ENCODE measurements at regions not wholly inside any gene's neighbourhood (a gene's known extent, or its start where the extent isn't known, plus 50 kb on each side); places are given as distances from the start of the nearest gene placed in this dataset.
"Not testable (repeated sequence)": the region's sequence is repeated elsewhere in the genome, so short reads cannot be mapped to it uniquely, and the experiment has no call there.

- no peak for DNase-seq
These were observed 664.0 kb downstream of the XPNPEP1 start for GRCh38 chr10:109259293-109259692.

DNA sequence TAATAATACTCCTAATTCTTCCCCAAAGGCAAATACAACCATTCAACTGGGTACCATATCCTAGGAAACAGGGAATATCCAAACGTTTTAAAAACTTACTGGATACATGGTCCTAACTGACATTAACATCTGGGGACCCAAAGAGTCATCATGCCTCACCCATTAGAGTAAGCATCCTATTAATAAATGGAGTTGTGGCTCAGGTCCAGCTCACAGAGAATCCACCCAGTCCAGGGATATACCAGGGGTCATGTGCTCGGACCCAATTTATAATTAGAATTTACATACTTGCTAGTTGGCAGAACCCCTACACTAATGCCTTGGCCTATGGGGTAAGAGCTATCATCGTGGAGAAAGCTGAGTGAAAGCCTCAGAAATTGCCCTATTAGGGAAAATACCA lies 670.0 kb downstream of the XPNPEP1 start:
- DNase-seq: no peak

DNA sequence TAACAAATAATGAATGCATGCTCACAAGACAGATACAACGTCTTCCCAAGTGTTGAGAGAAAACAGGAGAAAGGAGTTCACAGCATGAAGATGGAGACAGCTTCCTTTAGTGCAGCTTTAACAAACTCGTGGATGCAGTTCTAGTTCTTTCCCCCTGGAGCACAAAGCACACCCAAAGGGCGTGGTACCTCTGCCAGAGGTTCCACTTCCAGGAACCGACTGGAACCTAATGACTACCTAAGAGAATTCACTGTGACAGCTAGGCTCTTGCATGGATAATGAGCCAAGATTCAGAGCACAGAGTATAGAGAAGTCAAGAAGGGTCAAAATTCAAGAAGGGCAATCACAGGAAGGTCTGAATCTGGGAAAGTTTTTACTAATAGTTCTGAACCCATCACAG lies 673.2 kb downstream of the XPNPEP1 start:
- no peak for DNase-seq

DNA sequence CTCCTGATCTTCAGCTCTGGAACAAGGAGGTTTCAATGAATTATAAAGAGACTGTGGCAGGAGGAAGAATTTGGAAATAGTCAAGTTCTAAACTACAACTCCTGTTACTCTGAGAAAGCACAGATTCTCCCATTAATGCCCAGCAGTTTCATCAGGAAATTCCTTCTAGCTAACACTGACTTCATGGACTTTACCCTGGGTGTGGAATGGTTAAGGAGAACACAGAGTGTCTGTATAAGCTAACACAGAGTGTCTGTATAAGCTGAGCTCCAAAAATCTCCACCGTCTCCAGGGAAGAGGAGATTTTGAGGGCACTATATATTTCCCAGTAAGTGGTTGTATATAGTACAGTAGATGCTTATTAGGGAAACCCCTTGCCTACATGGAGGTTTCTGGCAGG lies 675.5 kb downstream of the XPNPEP1 start:
- no peak for DNase-seq

DNA sequence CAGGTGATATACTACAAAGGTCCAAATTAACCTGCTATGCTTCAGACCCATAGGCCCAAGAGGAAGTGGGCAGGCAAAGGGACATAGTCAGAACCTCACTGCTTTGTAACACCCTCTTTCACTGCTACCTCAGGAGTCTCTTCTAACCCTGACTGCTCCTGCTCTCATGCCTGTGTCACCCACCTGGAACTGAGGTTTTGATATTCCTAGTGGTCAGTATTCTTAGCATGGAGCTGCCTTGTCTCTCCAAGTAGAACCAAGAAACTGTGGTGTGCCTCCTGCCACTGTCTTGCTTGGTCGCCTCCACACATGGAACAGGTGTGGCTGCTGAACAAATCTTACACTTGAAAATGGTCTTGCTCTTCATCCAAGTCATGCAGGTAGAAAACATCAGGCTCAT lies 677.5 kb downstream of the XPNPEP1 start:
- no peak for DNase-seq

DNA sequence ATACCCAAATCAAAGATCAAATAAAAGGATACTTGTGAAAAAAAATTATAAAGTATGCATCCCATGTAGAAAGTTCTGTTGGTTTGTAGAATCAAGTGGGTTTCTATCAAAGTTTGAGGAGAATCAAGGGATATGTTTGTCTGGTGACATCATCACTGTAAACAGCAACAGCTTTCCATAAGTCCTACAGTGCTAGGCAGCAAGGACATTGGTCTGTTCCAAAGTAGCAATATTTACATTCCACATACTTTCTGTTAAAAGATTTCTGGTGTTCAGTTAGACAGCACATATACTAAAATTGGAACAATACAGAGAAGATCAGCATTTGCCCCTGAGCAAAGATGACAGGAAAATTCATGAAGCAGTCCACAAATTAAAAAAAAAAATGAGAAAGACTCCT lies 683.9 kb downstream of the XPNPEP1 start:
- no peak for DNase-seq

GRCh38 chr10:109237682-109238081 lies 685.6 kb downstream of the XPNPEP1 start:
- DNase-seq: no peak

- no peak for DNase-seq
These were observed 686.3 kb downstream of the XPNPEP1 start for GRCh38 chr10:109237050-109237449.

DNA sequence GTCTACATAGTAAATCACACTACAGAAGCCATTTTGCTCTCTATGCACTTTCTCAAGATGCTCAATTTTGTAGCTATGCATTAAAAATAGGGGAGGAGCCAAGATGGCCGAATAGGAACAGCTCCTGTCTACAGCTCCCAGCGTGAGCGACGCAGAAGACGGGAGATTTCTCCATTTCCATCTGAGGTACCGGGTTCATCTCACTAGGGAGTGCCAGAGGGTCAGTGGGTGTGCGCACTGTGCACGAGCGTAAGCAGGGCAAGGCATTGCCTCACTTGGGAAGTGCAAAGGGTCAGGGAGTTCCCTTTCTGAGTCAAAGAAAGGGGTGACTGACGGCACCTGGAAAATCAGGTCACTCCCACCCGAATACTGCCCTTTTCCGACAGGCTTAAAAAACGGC lies 699.8 kb downstream of the XPNPEP1 start:
- not testable (repeated sequence) for DNase-seq

DNA sequence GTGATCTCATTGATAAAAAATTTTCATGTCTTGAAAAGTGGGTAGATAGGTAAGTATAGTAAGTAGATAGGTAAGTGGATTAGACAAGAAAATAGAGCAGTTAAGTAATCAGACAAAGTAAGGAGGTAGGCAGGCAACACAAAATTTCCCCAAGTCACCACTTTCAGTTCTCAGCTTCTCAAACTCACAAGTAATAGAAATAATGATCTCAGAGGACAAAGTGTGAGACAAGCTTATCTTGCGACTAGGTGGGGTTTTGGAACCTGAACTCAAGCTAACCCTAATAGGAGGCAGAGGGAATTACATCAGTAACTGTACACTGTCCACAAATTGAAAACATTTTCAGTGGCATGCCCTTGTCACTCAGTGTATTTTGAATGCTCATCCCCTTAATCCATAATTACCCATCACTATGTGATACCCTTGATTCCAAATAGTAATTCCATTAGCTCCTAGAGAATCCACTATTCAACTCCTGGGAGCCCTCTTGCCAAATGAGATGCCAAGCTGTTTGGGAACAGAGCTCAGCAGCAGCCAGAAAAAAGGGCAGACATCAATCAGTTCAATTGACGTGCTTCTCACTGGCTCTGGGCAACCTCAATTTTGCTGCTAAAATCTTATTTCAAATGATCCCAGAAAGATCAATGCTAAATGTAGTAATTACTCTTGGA lies 703.2 kb downstream of the XPNPEP1 start:
- DNase-seq: no peak

GRCh38 chr10:109218207-109218606 lies 705.1 kb downstream of the XPNPEP1 start:
- no peak for DNase-seq

- DNase-seq: no peak
These were observed 707.8 kb downstream of the XPNPEP1 start for GRCh38 chr10:109215291-109216075.

- DNase-seq: not testable (repeated sequence)
These were observed 708.4 kb downstream of the XPNPEP1 start for GRCh38 chr10:109214891-109215290.

- DNase-seq: no peak
These were observed 716.0 kb downstream of the XPNPEP1 start for GRCh38 chr10:109207361-109207760.

GRCh38 chr10:109205929-109206585 lies 717.3 kb downstream of the XPNPEP1 start:
- no peak for DNase-seq

GRCh38 chr10:109203646-109204353 lies 719.5 kb downstream of the XPNPEP1 start:
- DNase-seq: no peak

GRCh38 chr10:109202111-109202510 lies 721.2 kb downstream of the XPNPEP1 start:
- no peak for DNase-seq

GRCh38 chr10:109200646-109201045 lies 722.7 kb downstream of the XPNPEP1 start:
- DNase-seq: no peak

DNA sequence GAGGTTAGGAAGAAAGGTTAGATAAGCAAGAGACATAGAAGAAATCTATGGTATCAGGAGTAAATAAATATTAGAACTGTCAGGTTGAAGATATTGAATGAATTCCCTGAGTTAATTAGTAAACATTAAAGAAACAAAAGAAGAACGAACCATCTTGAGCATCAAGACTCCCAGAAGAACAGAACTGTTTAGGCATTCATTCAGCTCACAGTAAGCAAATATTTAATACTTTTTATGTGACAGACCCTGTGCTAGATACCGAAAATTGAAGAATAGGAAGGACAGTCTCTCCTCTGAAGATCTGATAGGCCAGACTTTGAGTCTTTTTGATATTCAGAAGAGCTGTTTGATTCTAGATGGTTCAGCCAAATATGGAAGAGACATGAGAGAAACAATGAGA lies 731.5 kb downstream of the XPNPEP1 start:
- DNase-seq: no peak

DNA sequence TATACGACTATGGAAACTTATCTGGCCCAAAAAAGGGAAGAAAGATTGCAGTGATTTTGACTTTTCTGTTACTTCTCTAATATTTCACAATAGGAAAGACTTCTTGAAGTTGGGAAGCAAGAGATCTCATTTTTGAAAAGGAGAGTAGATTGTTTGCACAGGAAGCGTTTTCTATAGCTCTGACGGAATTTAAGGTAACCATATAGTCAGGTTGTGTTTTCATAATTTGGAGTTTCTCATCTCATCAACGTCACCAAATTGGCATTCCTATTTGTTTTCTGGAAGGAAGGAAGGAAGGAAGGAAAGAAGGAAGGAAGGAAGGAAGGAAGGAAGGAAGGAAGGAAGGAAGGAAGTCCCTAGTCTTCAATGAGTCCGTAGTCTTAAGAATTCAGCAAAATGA lies 732.0 kb downstream of the XPNPEP1 start:
- DNase-seq: no peak

DNA sequence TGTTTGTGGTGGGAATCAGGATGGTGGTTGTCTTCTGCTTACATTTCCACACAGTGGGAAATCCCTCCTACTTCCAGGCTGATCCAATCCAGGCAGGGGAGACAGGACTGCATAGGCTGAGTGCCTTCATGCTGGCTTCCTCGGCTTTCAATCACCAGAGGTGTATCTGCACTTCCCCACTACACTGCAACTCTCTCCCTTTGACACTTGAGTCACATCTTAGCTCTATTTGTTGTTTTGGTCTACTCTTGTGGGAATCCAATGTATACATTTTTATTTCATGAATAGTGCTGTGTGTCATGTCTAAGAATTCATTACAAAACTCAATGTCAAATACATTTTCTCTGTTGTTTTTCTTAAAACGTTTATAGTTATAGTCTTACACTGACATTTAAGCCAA lies 735.6 kb downstream of the XPNPEP1 start:
- no peak for DNase-seq

DNA sequence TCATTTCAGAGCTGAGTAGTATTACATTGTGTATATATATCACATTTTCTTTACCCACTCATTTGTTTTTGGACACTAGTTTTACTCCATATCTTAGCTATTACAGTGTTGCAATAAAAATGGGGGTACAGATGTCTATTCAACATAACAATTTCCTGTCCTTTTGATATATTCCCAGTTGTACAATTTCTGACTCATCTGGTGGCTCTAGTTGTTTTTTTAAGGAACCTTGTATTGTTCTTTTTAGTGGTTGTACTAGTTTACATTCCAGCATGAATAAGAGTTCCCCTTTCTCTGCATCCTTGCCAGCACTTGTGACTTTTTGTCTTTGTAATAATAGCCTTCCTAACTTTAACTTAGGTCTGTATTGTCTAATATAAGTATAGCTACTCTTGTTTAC lies 739.9 kb downstream of the XPNPEP1 start:
- DNase-seq: no peak

GRCh38 chr10:109178591-109178990 lies 744.7 kb downstream of the XPNPEP1 start:
- no peak for DNase-seq
